Mucosa of rectum (tissue), 2 donors: ENCODE measurements at regions not wholly inside any gene's neighbourhood (a gene's known extent, or its start where the extent isn't known, plus 50 kb on each side); places are given as distances from the start of the nearest gene placed in this dataset.

Experiments used
- H3K27ac ChIP-seq, 2 donors: one replicate each; pipeline ENCODE4 v1.7.0; 2013; ENCODE audit warnings: inconsistent platforms in 2 of 2, low read depth in 2 of 2, low read length in 2 of 2
- H3K27me3 ChIP-seq, 2 donors: one replicate each; pipeline ENCODE4 v1.7.0; 2013; ENCODE audit warnings: low read length in 2 of 2; ENCODE audit not compliant: control insufficient read depth in 2 of 2, insufficient read depth in 2 of 2
- H3K36me3 ChIP-seq, 2 donors: one replicate each; pipeline ENCODE4 v1.7.0; 2013; ENCODE audit warnings: low read length in 2 of 2; ENCODE audit not compliant: control insufficient read depth in 2 of 2, insufficient read depth in 2 of 2
- H3K4me1 ChIP-seq, 2 donors: one replicate each; pipeline ENCODE4 v1.7.0; 2013; ENCODE audit warnings: low read length in 2 of 2, mild to moderate bottlenecking in 1 of 2; ENCODE audit not compliant: control insufficient read depth in 2 of 2, insufficient read depth in 2 of 2
- H3K4me3 ChIP-seq, 2 donors: one replicate each; pipeline ENCODE4 v1.7.0; 2013; ENCODE audit warnings: low read length in 2 of 2
- H3K9ac ChIP-seq, 2 donors: one replicate each; pipeline ENCODE4 v1.7.0; 2013; ENCODE audit warnings: low read length in 2 of 2, low read depth in 1 of 2, mild to moderate bottlenecking in 1 of 2
- H3K9me3 ChIP-seq, 2 donors: one replicate each; pipeline ENCODE4 v1.7.0; 2013; ENCODE audit warnings: low read length in 2 of 2; ENCODE audit not compliant: control insufficient read depth in 2 of 2
- donor health status: healthy.
- donor health status: Normal muscosa, but diverticular disease.

GRCh38 chr14:101097109-101097793, 193.7 kb upstream of the RTL1 start:
- Histone ChIP-seq H3K4me1 (no peaks in the 10 kb centered on the region), H3K27ac (no peak overlapping the region), H3K36me3 (no peaks in the 10 kb centered on the region), H3K27me3 (no peaks in the 10 kb centered on the region), H3K4me3 (no peak overlapping the region), H3K9me3 (peaks cover 0 to 4% of the 10 kb centered on the region in 2 donors), H3K9ac (no peak overlapping the region)

DNA sequence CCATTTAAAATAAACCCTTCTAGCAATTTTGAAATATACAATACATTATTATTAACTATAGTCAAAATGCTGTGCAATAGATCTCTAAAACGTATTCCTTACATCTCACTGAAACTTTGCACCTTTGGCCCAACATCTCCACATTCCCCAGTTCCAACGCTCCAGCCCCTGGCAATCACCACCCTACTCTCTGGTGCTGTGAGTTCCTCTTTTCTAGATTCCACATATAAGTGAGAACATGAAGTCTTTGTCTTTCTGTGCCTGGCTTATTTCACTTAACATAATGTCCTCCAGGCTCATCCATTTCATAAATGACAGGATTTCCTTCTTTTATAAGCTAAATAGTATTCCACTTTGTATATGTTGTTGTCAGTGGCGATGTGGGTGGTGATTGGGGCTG, 194.7 kb upstream of the RTL1 start:
- no peak overlapping the region for H3K4me3 ChIP-seq
- H3K36me3 ChIP-seq, result no peaks in the 10 kb centered on the region
- H3K27me3 ChIP-seq, result peaks cover 0 to 3% of the 10 kb centered on the region in 2 donors
- no peak overlapping the region for H3K9ac ChIP-seq
- no peaks in the 10 kb centered on the region for H3K4me1 ChIP-seq
- H3K9me3 ChIP-seq, result peaks cover 0 to 4% of the 10 kb centered on the region in 2 donors
- no peak overlapping the region for H3K27ac ChIP-seq

DNA sequence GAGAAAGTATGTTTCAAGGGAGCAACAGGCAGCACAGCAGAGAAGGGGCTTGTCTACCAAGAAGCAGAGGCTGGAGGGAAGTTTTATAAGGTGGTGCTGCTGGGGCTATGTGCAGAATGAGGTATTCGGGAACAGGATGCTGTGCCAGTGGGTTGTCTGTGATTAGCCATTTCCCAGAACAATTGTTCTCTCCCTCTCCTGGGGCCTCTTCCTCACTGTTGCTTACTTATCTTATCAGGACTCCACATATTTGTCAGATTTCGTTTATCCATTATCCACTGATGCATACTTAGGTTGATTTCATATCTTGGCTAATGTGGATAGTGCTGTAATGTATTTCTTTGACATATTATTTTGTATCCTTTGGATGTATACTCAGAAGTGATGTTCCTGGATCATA, 195.1 kb upstream of the RTL1 start:
- peaks cover 0 to 3% of the 10 kb centered on the region in 2 donors for H3K27me3 ChIP-seq
- peaks cover 0 to 4% of the 10 kb centered on the region in 2 donors for H3K9me3 ChIP-seq
- H3K36me3 ChIP-seq, result no peaks in the 10 kb centered on the region
- H3K4me1 ChIP-seq, result no peaks in the 10 kb centered on the region
- H3K9ac ChIP-seq, result no peak overlapping the region
- no peak overlapping the region for H3K27ac ChIP-seq
- H3K4me3 ChIP-seq, result no peak overlapping the region

DNA sequence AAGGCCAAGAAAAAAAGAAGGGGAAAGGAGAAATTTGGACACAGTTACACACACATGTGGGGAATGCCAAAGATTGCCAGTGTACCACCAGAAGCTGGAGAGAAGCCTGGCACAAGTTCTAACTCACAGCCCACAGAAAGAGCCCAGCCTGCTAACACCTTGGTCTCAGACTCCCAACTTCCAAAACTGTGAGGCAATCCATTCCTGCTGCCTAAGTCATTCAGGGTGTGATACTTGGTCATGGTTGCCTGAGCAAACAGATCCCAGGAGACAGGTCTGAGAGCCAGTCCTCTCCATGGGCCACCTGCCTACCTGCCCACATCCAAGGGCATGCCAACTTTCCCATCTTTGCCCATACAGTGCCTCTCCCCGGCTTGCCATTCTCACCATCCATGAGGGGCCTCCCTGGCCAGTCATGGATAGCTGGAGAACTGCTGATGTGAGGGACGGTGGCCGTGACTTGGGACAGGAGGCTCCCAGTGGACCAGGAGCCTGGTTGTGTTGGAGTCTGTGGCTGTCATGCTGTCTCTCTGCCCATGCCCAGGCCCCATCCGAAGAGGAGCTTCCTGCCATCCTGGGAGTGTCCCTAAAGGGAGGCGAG, 198.0 kb upstream of the RTL1 start:
- peaks cover 0 to 4% of the 10 kb centered on the region in 2 donors for H3K9me3 ChIP-seq

GRCh38 chr14:101102875-101103274, 199.4 kb upstream of the RTL1 start:
- Histone ChIP-seq H3K27ac (no peak overlapping the region), H3K36me3 (no peaks in the 10 kb centered on the region), H3K9me3 (peaks cover 0 to 4% of the 10 kb centered on the region in 2 donors), H3K4me3 (no peak overlapping the region), H3K4me1 (no peaks in the 10 kb centered on the region), H3K9ac (no peak overlapping the region), H3K27me3 (peaks cover 0 to 3% of the 10 kb centered on the region in 2 donors)

More for the DNA sequence above, 198.0 kb upstream of the RTL1 start:
- H3K4me3 ChIP-seq, result no peak overlapping the region
- peaks cover 0 to 3% of the 10 kb centered on the region in 2 donors for H3K27me3 ChIP-seq
- no peaks in the 10 kb centered on the region for H3K4me1 ChIP-seq
- H3K9ac ChIP-seq, result no peak overlapping the region
- H3K27ac ChIP-seq, result no peak overlapping the region
- H3K36me3 ChIP-seq, result no peaks in the 10 kb centered on the region

- H3K27me3 ChIP-seq, result peaks cover 0 to 3% of the 10 kb centered on the region in 2 donors
- no peak overlapping the region for H3K27ac ChIP-seq
- peaks cover 0 to 4% of the 10 kb centered on the region in 2 donors for H3K9me3 ChIP-seq
- H3K4me3 ChIP-seq, result no peak overlapping the region
- H3K36me3 ChIP-seq, result no peaks in the 10 kb centered on the region
- no peak overlapping the region for H3K9ac ChIP-seq
- no peaks in the 10 kb centered on the region for H3K4me1 ChIP-seq
These were observed 199.9 kb upstream of the RTL1 start for GRCh38 chr14:101103321-101103901.

DNA sequence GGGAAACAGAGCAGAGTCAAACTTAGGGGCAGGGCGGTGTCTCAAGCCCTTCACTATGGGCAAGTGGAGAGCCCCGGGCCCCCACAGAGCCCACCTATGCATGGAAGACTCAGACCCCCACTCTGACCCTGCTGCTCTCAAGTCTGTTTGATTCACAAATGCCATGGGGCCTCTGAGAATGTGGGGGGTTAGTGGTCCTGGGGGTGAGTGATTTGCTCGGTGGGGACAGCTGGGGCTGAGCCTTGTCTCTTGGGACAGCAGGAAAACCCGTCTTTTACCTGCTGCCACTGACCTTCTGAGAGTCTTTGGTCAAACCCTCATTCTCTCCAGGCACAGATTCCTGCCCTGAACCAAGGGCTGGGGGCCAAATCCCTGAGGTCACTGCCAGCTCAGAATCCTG, 201.0 kb upstream of the RTL1 start:
- Histone ChIP-seq H3K9ac (no peak overlapping the region), H3K9me3 (peaks cover 0 to 4% of the 10 kb centered on the region in 2 donors), H3K27ac (no peak overlapping the region), H3K36me3 (no peaks in the 10 kb centered on the region), H3K27me3 (peaks cover 0 to 3% of the 10 kb centered on the region in 2 donors), H3K4me3 (no peak overlapping the region), H3K4me1 (no peaks in the 10 kb centered on the region)

DNA sequence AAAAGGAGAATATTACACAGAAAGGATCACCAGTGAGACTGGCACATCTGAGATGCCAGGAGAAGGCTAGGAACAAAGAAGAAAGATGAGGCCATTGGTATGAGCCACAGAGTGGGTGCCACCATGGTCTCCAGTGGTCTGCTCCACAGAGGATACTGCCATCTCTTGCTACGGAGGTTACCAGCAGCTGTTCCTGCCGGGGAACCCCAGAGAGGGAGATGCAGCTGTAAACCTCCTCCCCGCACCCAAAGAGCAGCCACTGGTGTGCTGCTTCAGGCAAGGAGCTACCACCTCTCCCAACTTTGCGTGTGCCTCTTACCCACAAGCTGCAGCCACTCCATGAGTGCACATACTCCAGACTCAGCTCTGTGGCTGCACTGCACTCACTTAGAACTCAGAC, 201.5 kb upstream of the RTL1 start:
- no peaks in the 10 kb centered on the region for H3K36me3 ChIP-seq
- no peaks in the 10 kb centered on the region for H3K4me1 ChIP-seq
- peaks cover 0 to 4% of the 10 kb centered on the region in 2 donors for H3K9me3 ChIP-seq
- no peak overlapping the region for H3K9ac ChIP-seq
- H3K27ac ChIP-seq, result no peak overlapping the region
- peaks cover 0 to 3% of the 10 kb centered on the region in 2 donors for H3K27me3 ChIP-seq
- H3K4me3 ChIP-seq, result no peak overlapping the region

GRCh38 chr14:101108579-101109346, 205.2 kb upstream of the RTL1 start:
- Histone ChIP-seq H3K27me3 (no peaks in the 10 kb centered on the region), H3K9me3 (no peaks in the 10 kb centered on the region), H3K36me3 (no peaks in the 10 kb centered on the region), H3K9ac (no peak overlapping the region), H3K4me3 (no peak overlapping the region), H3K27ac (no peak overlapping the region), H3K4me1 (no peaks in the 10 kb centered on the region)

GRCh38 chr14:101109347-101109638, 205.8 kb upstream of the RTL1 start:
- H3K9me3 ChIP-seq, result no peaks in the 10 kb centered on the region
- H3K27ac ChIP-seq, result no peak overlapping the region
- no peaks in the 10 kb centered on the region for H3K36me3 ChIP-seq
- H3K4me3 ChIP-seq, result no peak overlapping the region
- H3K4me1 ChIP-seq, result no peaks in the 10 kb centered on the region
- no peak overlapping the region for H3K9ac ChIP-seq
- no peaks in the 10 kb centered on the region for H3K27me3 ChIP-seq
